HG03280 (cell line): ENCODE measurements at regions not wholly inside any gene's neighbourhood (a gene's known extent, or its start where the extent isn't known, plus 50 kb on each side); places are given as distances from the start of the nearest gene placed in this dataset.

Experiments used
- ATAC-seq: cut with Tn5 transposase; IDR thresholded peaks from one replicate; pipeline ENCODE4 v1.9.1; 2021; ENCODE audit warnings: mild to moderate bottlenecking, moderate library complexity; ENCODE audit not compliant: unreplicated experiment

- ATAC-seq: no peak
These were observed 905.9 kb downstream of the CENPC start for GRCh38 chr4:66639361-66639760.

- no peak for ATAC-seq
These were observed 909.0 kb downstream of the CENPC start for GRCh38 chr4:66636349-66636748.

DNA sequence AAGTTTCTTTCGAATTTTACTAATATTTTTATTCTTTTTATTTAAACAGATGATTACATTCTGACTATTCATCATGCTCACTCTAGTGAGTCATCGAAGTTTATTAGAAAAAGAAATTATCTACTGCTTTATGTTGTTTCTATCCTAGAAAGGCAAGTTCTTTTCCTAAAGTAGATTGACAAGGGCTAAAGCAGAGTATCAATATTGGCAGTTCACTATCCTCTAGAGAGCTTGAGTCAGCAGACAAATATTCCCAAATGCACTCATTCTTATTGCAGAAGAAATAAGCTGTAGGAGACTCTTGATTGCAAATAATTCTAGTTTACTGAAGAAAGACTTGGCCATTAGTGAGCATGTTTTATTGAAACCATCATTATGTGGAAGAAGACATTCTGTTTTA, 911.8 kb downstream of the CENPC start:
- ATAC-seq: no peak

DNA sequence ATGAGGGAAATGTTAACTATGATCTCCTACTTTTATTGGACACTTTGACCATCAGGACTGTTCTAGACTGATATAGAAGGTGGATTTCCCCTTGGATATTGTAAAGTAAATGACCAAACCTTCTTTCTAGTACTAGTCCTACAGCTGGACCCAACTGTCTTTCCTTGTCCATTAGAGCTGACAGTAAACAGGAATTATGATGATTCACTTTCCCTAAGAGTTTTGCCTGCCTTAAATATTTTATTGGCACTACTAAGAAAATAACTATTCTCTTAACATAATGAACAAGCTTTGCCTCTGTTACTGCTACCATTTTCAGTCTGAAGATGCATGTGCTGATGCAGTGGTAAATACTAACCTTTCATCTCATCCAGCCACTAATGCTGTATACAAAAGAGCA, 915.4 kb downstream of the CENPC start:
- no peak for ATAC-seq

DNA sequence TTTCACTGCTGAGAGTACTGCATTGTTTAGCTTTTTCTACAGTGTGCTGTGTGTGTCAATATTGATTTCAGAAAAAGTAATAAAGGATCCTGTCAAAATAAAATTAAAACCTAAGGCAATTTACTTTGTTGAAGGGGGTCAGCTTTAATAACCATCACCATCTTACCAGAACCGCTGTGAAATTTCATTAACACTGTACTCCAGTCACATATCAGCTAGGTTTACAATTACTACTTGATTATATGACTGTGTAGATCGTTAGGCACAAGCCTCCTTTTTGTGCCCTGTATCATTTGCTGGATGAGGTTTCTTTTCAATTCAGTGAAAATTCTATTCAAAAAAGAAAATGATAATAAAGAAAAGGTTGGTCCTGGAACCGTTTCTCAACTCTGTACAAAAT, 917.2 kb downstream of the CENPC start:
- ATAC-seq: no peak

DNA sequence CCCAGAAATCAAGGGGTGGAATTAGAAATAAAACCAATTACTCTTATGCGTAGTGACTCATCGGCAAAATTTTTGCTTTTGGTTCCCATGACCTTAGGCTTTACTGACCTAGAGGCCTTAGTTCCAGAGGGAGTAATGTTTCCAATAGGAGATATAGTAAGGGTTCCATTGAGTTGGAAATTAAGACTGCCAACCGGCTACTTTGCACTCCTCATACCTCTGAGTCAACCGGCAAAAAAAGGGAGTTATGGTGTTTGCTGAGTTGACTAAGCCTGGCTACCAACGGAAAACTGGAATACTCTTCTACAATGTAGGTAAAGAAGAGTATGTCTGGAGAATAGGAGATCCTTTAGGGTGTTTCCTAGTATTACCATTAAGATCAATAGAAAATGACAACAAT, 919.8 kb downstream of the CENPC start:
- no peak for ATAC-seq

GRCh38 chr4:66613591-66613990, 931.7 kb downstream of the CENPC start:
- ATAC-seq: no peak

GRCh38 chr4:66609014-66609413, 936.3 kb downstream of the CENPC start:
- no peak for ATAC-seq

DNA sequence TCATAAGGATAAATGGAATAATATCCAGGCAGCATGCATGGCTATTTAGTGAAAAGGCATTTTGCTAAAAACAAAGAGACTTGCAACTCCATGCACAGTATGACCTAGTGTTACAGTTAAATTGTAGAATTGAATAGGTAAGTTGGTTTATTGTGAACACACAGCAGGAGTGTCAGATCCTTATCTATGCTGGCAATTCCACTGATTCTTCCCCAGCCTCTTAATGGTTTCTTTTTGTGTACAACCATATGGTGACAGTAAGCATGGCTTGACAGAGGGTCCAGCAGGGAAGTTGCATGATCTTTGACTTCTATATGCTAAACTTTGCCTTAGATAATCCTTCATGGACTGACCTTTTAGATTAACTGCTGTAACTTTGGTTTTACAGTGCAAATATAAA, 936.6 kb upstream of the EPHA5 start:
- ATAC-seq: no peak

- no peak for ATAC-seq
These were observed 935.9 kb upstream of the EPHA5 start for GRCh38 chr4:66606215-66606614.

DNA sequence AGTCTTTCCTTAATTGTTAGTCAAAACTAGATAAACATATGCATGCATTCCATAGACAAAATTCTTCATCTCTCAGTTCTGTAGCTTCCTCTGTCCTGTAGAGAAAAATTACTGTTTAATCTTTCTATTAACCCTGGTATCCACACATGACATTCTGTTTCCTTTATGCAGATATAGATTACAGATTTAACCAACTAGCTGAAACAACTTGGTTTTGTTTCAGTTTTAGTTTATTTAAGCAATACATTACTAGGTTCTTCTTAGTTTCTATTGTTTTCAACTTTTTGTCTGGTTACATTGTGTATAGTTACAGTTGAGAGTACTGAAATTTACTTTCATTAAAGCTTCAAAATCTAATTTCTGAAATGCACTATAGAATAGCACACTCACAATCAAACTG, 933.9 kb upstream of the EPHA5 start:
- ATAC-seq: no peak

GRCh38 chr4:66602622-66603021, 932.3 kb upstream of the EPHA5 start:
- ATAC-seq: no peak

DNA sequence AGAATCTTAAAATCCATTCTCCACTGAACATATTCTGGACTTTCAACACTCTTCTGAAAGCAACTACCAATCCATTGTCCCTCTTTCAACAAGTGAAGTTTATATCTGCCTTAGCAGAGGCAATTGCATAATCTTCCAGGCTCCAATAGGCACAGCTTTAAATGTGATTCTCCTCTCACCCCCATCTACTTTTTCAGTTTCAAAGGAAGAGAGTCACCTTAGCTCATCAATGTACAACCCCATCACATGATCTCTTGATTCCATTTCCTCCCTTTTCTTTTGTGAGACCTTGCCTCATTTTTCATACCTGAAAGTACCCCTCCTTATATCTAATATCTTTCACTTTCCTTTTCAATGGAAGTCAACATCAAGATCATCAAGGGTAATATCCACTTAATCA, 921.7 kb upstream of the EPHA5 start:
- no peak for ATAC-seq

GRCh38 chr4:66590488-66591215, 920.4 kb upstream of the EPHA5 start:
- no peak for ATAC-seq

GRCh38 chr4:66589183-66589582, 918.9 kb upstream of the EPHA5 start:
- no peak for ATAC-seq

DNA sequence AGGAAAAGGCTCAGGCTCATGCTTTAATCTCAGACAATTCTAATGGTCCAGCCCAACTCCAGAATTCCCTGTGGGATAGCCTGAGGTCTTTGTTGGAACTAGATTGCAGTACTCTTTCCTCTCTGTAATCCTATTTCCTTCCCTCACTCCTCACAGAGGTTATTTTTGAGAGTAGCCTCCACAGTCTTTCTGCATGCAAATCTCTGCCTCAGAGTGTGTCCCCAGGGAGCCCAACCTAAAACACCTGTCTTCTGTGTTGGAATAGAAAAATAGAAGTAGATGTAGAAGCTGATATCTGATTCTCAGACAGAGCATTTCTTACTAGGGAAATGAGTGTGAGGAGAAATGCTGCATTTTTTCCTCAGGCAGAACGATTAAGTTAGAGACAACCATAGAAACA, 915.5 kb upstream of the EPHA5 start:
- ATAC-seq: no peak

GRCh38 chr4:66577922-66578321, 907.6 kb upstream of the EPHA5 start:
- no peak for ATAC-seq

GRCh38 chr4:66575008-66575696, 904.9 kb upstream of the EPHA5 start:
- ATAC-seq: no peak

DNA sequence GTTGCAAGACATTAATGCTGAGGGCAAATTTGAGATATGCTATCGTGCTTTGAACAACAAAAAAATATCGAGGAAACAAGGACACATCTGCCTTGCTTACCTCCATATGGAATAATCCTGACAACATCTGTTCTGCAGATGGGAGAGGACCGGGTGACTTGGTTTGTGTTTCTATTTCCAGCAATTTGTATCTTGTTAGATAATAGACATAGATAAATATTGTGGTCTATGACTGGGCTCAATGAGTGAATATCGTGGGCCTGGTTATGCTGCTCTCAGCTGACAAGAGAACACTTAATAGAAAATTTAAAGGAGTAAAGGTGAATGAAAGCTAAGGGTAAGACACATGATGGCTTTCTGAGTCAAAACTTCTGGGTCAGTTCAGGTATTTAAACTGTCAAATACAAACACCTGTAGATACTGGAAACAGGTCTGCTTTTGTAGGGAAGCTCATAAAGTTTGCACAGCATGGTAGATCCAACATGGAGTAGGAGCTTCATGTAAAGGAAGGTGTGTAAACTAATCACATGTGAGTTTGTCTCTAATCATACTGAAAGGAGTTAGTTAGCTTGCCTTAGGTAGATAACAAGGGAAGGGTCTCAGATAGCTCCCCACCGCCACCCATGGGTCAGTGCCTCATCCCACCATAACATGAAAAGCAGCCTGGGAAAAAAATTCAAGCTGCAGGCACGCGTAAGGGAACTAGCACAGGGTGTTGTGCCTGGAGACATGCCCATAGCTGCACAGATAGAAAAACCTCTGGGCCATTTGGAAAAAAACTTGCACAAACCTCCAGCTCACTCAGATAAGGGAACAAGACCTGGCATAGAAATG, 904.1 kb upstream of the EPHA5 start:
- ATAC-seq: no peak

- ATAC-seq: no peak
These were observed 902.7 kb upstream of the EPHA5 start for GRCh38 chr4:66572949-66573348.

DNA sequence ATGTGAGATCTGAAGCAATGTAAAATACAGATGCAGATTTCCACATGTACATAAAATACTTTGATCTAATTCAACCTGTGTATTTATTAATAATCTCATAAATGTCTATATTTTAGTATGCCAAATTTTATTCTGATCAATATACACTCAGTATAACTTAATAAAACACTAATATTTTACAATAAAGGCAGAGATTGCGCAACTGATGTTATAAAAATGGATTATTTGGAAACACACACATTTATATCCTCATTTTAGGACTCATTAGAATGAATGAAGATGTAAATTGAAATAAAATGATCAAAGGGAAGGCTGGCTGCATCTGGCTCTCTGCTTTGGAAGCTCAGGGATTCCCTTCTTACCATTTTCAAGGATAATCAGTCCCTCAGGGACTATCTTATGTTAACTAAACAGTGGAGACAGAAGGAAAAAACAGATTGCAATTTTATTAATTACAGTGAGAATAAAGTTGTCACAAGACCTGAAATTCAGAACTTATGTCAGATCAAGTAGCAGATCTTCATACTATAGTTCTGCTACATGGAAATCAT, 900.9 kb upstream of the EPHA5 start:
- no peak for ATAC-seq

DNA sequence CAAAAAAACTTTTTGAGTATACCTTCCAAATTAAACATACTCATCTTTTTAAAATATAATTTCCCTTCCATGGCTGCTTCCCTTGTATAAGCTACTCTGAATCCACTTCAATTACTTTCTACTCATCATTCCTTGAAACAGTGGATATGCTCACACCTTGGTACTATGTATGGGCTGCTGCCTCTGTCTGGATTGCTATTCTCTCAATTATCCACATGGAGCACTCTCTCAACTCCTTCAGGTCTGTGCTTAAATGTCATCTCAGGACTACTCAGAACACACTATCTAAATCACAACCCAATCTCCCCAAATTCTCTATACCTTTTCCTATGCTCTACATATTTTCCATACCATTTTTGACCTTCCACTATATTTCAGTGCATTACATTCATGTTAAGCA, 898.9 kb upstream of the EPHA5 start:
- ATAC-seq: no peak
